LNCaP clone FGC (cell line): ENCODE measurements at regions not wholly inside any gene's neighbourhood (a gene's known extent, or its start where the extent isn't known, plus 50 kb on each side); places are given as distances from the start of the nearest gene placed in this dataset.

Source experiments
- DNase-seq: peaks from one replicate; pipeline ENCODE4 v3.0.0-alpha.2; 2011; ENCODE audit warnings: low read depth
- H3K4me3 ChIP-seq: 2 replicates; pipeline ENCODE4 v1.5.1; 2011; ENCODE audit warnings: mild to moderate bottlenecking, low read depth, low read length, control low read depth
- TF ChIP-seq, protein P1 (sequence below): IDR thresholded peaks from 2 replicates; pipeline ENCODE4 v1.5.1; 2012; ENCODE audit warnings: mild to moderate bottlenecking; ENCODE audit not compliant: control insufficient read depth, insufficient read depth; ENCODE audit errors: extremely low read depth

DNA sequence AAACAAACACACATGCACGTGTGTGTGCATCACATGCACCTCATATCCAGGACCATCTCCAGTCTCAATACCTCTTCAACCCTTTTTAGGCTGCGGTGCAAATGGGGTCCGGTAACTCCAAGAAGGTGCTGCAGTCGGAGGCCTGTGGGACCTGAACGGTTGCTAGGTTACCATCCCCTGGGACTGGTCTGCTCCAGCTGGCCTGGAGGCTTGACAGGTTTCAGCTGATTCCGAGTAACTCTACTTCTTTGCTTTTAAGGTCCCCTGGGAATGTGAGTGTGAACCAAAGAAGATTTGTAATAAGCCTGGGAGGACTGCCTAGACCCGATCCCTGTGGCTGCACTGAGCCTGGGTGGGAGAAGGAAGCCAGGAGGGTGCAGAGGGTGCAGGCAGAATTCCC is 117.5 kb downstream of the CCNA1 start:
- TF ChIP-seq, protein P1, sequence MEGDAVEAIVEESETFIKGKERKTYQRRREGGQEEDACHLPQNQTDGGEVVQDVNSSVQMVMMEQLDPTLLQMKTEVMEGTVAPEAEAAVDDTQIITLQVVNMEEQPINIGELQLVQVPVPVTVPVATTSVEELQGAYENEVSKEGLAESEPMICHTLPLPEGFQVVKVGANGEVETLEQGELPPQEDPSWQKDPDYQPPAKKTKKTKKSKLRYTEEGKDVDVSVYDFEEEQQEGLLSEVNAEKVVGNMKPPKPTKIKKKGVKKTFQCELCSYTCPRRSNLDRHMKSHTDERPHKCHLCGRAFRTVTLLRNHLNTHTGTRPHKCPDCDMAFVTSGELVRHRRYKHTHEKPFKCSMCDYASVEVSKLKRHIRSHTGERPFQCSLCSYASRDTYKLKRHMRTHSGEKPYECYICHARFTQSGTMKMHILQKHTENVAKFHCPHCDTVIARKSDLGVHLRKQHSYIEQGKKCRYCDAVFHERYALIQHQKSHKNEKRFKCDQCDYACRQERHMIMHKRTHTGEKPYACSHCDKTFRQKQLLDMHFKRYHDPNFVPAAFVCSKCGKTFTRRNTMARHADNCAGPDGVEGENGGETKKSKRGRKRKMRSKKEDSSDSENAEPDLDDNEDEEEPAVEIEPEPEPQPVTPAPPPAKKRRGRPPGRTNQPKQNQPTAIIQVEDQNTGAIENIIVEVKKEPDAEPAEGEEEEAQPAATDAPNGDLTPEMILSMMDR: no peak
- DNase-seq: no peak
- H3K4me3 ChIP-seq: no peak overlapping the region

DNA sequence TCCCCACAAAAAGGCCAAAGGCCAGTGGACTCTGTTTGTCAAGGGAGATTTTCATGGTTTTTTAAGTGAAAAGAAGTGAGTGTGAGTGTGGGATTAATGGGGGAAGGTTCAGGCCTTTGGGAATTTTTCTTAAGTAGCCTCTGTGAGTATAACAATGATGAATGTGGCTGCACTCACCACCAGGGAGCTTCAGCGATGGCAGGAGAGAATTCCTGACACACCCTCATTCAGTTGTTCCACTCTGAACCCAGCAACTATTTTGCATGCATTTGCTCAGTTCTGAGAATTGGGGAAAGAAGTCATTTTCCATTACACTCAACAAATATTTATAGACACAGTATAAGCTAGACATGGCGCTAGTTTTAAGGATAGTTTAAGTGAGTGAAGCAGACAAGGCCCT is 117.9 kb downstream of the CCNA1 start:
- TF ChIP-seq, protein P1: no peak
- no peak for DNase-seq
- H3K4me3 ChIP-seq: no peak overlapping the region

DNA sequence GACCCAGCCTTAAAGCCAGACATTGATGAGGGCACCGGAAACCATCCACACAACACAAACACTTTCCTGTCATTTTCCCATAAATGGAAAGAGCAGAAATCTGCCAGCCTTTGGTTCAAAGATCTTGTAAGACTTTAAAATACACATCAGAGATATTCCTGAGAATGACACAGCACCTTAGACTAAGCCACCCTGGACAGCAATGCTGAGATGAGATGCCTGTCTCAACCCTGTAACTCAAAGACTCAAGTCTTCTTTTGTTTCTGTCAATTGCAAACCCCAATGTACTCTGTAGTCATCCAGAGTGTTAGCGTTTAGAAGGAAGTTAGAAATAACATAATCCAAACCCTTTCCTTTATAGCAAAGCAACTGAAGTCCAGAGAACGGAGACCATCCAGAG is 119.2 kb downstream of the CCNA1 start:
- TF ChIP-seq, protein P1: no peak
- H3K4me3 ChIP-seq: no peak overlapping the region
- no peak for DNase-seq

DNA sequence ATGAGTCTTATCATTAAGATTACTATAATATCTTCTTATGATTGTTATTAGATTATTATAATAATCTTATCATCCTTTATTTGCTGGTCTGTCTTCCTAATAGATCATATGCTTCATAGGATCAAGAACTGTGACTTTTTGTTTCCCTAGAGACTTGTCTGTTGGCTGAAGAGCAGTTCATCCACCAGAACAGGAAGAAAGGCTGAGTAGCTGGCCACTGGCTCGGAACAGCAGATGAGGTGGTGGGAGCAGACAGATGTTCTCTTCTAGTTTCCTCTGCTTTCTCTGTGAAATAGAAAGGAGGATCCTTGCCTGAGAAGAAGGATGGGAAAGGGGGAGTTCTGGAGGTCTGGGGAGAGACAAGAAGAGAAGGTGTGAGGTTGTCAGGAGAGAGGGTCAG is 120.0 kb downstream of the CCNA1 start:
- H3K4me3 ChIP-seq: no peak overlapping the region
- TF ChIP-seq, protein P1: no peak
- no peak for DNase-seq

DNA sequence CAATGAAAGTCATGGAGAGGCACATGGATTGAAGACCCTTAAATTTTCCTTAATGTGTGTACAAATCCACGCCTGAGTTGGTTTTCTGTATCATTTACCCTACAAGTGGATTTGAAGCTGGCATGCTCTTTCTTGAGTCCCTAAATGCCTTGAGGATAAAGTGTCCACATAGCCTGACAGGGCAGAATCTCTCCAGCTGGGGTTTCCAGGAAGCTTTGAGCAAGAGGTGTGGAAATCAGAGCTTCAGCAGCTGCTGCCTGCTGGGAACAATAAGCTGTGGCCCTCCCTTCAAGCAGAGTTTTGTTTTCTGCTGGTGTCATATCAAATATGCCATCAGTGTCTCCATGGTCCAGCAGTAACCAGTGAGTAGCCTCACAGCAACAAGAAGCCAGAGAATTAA is 120.3 kb upstream of the SERTM1 start:
- DNase-seq: no peak
- H3K4me3 ChIP-seq: no peak overlapping the region
- TF ChIP-seq, protein P1: no peak

DNA sequence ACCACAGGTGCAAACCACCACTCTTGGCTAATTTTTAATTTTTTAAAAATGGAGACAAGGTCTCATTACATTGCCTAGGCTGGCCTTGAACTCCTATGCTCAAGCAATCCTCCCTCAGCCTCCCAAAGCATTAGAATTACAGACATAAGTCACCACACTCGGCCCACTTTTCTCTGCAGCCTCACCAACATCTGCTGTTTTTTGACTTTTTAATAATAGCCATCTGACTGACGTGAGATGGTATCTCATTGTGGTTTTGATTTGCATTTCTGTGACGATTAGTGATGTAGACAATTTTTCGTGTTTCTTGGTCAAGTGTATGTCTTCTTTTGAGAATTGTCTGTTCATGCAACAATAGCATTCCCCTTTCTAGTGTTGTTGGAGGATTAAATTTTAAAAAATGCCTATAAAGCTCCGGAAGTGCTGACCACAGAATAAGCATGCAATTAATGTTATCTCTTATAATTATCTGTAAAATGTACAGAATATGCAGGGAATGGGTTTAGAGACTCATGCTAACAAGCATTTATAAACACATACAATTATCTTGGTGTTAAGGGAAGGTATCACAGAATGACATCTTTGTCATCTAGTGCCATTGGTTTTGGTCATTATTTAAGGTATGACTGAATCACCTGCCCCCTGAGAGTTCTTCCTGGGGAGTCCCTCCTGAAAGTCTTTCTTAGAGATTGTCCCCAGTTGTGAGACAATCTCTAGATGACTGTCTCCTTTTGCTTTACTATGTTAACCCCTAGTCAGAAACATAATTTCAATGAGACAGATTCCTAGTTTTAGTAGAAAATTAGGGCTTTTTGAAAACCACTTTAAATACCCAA is 118.5 kb upstream of the SERTM1 start:
- TF ChIP-seq, protein P1: no peak
- H3K4me3 ChIP-seq: no peak overlapping the region
- DNase-seq: no peak

DNA sequence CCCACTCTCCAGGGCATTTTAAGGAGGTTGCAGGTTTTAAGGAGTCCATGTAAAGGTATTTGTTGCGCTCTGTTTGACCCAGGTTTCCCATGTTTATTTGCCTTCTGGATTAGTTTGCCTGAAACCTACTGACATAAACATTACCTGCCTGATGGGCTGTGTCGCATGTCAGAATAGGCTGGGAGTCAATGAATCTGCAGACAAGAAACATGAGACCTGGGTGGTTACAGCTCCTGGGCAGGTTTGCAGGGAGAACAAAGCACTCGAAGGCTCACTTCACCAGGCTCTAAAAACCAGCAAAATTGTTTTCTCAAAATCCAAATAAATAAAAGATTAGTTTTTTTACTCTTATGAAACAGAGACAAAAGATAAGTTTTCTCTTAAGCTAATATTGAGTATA is 114.4 kb upstream of the SERTM1 start:
- DNase-seq: no peak
- no peak overlapping the region for H3K4me3 ChIP-seq
- TF ChIP-seq, protein P1: no peak
